ENCODE measurements at regions not wholly inside any gene's neighbourhood (a gene's known extent, or its start where the extent isn't known, plus 50 kb on each side); places are given as distances from the start of the nearest gene placed in this dataset.
"Not testable (repeated sequence)": the region's sequence is repeated elsewhere in the genome, so short reads cannot be mapped to it uniquely, and the experiment has no call there.

- no peak for DNase-seq
These were observed 152.0 kb upstream of the ZEB2 start for GRCh38 chr2:144671695-144672455.

DNA sequence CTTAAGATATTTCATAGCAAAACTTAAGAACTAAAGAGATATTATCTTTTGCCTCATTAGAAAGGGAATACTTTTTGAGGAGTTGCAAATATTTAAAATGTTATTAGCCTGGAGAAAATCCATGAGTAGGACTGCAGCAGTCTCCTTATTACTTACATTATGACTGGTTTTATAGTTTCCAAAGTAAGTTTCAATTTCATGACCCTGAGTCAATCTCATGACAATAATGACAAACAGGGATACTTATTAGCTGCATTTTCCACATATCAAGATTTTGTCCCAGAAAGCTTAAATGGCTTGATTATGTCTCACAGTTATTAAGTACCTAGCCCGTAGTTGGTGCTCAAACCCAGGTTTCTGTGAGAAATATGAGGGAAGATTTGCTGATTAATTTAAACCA lies 150.8 kb upstream of the ZEB2 start:
- DNase-seq: no peak

DNA sequence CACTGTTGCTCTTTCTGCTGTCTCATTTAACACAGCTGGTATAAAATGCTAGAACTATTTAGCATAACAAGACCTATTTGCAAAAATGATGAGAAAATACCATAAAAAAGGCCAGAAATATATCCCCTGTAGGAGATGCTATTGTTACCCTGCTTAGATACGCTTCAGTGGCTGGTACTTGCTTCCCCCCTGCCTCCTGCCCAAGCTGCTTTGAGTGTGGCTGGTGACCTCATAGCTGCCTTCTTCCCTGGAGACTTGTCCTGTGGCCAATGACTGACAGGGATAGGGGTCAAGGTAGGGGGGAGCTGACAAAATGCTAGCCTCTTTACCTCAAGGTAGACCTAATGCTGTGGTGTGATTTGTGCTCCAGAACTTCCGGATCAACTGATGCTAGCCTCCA lies 150.2 kb upstream of the ZEB2 start:
- no peak for DNase-seq

DNA sequence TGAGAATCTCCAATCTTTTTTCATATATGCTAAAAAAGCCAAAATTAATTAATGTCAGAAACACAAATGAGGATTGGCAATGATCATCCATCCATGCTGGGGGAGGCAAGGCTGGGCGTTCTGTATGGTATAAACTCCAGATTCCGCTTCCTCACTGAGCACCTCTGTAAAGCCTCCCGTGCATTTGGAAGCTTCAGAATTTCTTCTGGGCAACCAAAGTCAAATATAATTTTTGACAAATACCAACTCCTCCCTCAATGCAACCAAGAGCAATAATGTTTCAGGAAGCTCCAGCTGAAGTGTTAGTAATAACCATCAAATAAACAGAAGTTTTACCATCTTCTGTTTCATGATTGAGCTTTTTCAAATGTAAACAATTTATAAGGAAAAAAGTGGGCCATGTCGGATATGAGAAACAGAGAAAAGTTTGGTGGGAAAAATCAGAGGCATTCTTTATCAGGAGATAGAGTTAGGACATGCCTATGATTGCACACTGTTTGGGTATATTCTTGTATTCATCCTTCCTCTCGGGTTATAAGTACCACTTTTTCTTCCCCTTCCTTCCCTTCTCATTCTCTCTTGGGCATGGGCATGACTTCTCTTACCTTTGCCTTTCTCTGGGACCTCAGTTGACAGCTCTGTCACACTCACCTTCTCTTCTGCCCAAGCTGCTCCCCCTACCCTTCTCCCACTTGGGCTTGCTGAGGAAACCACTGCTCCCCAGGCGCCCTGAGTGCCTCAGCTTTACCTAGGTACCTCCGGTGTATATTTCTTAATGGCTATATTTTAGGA lies 149.5 kb upstream of the ZEB2 start:
- no peak for DNase-seq

GRCh38 chr2:144668493-144669110 lies 148.7 kb upstream of the ZEB2 start:
- no peak for DNase-seq

GRCh38 chr2:144666032-144666431 lies 146.1 kb upstream of the ZEB2 start:
- DNase-seq: no peak

- no peak for DNase-seq
These were observed 143.3 kb upstream of the ZEB2 start for GRCh38 chr2:144663207-144663606.

DNA sequence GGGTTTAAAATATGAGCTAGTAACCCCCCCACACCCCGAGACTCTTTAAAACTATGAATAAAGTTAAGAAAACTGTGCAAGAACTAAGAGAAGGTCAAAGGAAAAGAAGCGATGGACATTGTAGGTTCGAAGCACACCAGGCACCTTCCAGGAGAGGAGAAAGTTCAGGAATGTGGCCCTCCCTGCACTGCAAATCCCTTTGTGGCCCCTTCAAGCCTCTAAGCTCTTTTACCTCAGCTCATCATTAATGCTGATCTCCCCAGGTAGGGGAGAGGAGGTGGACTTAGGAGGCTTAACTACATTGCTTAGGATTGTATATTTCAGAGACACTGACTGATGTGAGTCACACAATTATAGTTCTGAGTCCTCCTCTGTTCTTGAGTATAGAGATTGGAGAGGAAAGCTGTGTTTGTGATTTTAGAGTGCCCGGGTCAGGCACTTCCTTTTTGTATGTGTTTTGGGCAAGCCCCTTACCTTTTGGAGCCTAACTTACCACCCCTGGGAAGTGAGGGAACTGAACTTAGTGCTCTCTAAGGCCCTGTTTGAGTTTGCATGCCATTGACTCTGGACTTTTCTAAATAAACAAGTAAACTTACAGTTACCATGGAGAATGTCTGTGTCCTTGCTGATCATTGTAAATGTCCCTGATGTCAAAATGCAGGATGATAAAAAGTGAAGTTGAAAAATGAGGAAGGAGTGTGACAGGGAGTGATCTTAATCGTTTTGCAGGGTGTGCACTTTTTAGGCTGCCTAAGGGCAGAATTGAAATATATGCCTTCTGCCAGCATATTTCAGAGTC lies 140.8 kb upstream of the ZEB2 start:
- DNase-seq: peak; percentile 30

GRCh38 chr2:144659731-144660275 lies 139.9 kb upstream of the ZEB2 start:
- peak; percentile 65 for DNase-seq

DNA sequence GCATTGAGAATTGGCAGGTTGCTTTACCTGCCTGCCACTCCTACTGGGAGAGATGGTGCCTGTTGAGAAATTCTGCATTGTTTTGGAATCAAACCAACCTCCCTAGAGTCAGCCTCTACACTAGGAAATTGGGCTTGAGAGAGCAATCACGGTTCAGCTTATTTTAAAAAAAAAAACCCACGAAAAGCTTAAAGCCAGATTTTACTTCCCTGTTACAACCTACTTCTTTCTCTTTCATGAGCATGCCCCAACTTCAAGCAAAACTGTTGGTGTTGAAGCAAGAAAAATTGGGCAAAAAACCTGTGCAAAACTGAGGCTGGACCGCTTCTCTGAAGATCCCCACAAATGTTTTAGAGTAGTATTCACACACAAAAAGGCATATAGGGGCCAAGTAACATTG lies 134.6 kb upstream of the ZEB2 start:
- no peak for DNase-seq

GRCh38 chr2:144650907-144651306 lies 131.0 kb upstream of the ZEB2 start:
- DNase-seq: no peak

GRCh38 chr2:144648837-144649465 lies 129.0 kb upstream of the ZEB2 start:
- DNase-seq: no peak

DNA sequence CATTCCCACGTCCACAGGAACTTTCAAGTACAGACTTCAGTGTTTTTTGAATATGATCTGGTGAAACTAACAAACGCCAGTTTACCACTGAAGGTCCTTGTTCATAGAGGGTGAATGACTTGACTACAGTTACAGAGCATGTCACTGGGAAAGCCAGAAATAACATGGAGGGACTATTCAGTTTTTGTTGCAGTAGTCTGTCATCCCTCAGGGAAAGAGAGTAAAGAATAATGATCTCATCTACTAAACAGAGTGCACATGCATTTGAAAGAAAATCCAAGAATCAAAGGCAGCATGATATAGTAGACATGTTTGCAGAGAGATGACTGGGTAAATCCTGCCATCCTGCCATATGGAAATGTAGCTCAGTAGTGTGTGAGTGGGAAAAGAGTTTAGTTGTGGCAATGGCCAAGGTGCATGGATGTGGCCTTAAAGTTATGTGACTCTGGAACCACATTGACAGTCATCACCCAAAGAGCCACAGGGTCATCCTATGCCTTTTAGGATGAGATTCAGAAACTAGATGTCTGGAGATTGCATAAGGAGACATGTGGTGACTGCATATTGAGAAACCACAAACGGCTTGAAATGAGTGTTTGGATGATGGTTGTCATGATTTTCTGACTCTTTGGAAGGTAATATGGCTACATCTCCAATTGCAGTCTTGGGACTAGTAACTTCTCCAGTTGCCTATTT lies 125.3 kb upstream of the ZEB2 start:
- no peak for DNase-seq

DNA sequence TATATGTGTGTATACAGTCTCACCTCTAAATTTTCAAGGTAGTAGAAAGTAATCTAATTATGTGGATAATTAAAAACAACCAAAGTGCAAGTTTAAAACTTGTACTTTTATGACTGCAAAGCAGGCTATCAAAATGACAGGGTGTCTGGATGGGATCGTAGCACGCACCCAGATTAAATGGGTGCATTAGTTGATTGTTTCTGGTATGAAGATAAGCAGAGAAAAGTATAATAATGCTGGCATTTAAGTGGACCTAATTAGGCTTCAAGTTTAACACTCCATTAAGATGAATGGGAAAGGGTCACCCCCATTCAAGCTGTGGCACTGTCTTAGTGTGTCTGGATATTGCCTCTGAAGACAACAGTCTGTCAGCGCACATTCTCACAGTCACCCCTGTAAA lies 124.6 kb upstream of the ZEB2 start:
- DNase-seq: no peak

DNA sequence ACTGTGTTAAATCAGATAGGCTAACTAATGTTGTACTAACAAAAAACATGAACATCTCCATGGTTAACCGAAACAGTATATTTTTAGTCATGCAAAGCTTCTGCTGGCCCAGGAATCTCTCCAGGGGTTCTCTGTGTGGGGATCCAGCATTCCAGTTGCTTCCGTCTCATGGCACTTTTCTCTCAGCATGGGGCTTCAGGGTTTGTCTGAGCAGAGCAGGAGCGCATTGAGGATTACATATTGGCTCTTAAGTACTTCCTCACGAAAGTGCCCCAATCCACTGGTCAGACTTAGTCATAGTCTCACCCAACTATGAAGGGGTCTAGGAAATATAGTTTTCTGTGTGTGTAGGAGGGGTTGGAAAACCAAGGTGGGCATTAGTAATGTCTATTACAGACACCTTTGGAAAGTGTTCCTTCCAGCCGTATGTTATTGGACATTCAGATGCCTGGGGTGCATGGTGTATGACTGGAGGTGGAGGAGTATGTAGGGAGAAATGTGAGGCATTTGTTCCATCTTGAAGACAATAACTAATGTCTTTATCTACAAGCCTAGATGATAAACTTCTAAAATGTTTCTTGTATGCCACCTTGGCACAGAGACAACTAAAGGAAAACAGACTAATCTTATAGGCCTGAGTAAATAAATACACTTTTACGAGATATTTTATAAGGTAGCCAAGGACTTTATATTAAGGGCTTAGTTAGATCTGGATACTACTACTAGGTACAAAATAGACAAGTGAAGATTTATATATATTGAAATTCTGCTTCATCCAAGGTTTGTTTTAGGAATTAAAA lies 123.8 kb upstream of the ZEB2 start:
- no peak for DNase-seq

GRCh38 chr2:144642856-144643255 lies 122.9 kb upstream of the ZEB2 start:
- DNase-seq: no peak

DNA sequence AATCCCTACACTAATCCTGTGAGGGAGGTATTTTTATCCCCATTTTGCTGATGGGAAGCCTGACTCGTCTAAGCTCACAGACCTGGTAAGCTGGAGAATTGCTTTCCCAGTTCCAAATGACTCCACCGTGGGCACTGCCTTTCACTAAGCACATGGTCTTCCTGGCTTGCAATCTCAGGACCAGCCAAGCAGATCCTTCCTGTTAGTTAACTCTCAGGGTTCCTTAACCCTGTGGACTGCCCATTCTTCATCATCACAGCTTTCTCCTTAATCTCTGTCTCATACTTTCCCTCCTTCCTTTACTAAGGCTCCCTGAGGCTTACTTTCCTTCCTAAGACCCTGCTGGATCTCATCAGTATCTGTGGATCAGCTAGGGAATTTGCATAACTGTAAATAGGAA lies 122.2 kb upstream of the ZEB2 start:
- DNase-seq: no peak

- DNase-seq: not testable (repeated sequence)
These were observed 118.3 kb upstream of the ZEB2 start for GRCh38 chr2:144638250-144638649.

DNA sequence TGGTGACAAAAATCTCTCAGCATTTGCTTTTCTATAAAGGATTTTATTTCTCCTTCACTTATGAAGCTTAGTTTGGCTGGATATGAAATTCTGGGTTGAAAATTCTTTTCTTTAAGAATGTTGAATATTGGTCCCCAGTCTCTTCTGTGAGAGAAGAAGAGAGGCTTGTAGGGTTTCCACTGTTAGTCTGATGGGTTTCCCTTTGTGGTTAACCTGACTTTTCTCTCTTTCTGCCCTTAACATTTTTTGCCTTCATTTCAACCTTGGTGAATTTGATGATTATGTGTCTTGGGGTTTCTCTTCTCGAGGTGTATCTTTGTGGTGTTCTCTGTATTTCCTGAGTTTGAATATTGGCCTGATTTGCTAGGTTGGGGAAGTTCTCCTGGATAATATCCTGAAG lies 116.9 kb upstream of the ZEB2 start:
- peak; percentile 19 for DNase-seq

DNA sequence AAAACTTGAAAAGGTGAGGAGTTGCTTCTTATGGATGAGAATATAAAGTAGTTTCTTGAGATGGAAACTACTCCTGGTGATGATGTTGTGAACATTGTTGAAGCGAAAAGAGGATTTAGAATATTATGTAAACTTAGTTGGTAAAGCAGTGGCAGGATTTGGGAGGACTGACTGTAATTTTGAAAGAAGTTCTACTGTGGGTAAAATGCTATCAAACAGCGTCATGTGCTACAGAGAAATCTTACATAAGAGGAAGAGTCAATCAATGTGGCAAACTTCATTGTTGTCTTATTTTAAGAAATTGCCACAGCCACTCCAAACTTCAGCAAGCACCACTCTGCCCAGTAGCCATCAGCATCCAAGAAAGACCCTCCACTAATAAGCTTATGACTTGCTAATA lies 112.9 kb upstream of the ZEB2 start:
- no peak for DNase-seq

DNA sequence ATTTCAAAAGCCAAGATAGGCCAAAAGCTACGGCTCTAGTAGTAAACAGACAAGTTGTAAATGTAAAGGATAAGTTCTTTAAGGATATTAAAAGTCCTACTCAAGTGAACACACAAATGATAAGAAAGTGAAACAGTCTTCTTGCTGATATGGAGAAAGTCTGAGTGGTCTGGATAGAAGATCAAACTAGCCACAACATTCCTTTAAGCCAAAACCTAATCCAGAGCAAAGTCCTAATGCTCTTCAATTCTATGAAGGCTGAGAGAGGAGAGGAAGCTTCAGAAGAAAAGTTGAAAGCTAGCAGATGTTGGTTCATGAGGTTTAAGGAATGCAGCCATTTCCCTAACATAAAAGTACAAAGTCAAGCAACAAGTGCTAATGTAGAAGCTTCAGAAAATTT lies 111.7 kb upstream of the ZEB2 start:
- DNase-seq: no peak

All from CD4-positive, alpha-beta T cell treated with Interleukin-21 for 1 hour (primary cell).